ENCODE measurements at regions not wholly inside any gene's neighbourhood (a gene's known extent, or its start where the extent isn't known, plus 50 kb on each side); places are given as distances from the start of the nearest gene placed in this dataset.

GRCh38 chr10:88212069-88212468 lies 348.6 kb downstream of the PTEN start:
- no peak for DNase-seq

GRCh38 chr10:88213065-88213605 lies 349.7 kb downstream of the PTEN start:
- no peak for DNase-seq

DNA sequence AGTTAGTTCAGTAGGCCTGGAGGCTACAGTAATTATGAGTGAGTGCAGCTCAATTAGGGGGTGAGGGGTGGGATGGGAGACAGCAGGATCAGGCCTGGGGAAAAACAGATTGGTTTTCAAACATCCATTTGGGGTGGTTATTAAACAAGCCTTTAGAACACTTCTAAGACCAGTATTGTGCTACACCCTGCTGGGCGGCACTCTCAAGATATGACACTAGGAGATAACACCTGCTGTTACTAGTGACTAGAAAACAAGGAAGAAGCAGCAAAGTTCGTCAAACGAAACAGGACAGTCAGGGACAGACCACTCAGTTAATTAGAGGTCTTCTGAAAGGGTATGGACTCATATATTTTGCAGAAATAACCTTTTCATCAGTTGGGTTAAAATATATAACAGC lies 353.6 kb downstream of the PTEN start:
- peak in 1 of 2 donors; percentile 17 for DNase-seq

DNA sequence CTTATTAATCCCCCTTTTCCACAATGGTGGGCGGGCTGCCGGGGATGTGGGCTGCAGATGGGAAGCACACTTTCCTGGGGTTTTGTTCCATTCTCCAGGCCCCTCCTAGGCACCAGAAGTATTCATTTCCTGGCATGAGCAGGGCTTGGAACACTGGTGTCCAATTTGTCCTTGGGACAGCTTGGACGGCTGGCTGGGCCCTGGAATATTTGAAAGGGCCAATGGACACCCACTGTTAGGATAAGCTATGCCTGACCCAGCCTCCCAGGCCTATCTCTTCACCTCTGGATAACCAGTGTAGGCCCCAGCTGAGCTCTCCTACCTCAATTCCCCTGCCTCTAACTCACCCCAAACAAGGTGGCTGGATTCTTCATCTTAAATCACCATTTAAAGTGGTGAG lies 354.9 kb downstream of the PTEN start:
- no peak for DNase-seq

GRCh38 chr10:88219753-88220152 lies 356.3 kb downstream of the PTEN start:
- no peak for DNase-seq

DNA sequence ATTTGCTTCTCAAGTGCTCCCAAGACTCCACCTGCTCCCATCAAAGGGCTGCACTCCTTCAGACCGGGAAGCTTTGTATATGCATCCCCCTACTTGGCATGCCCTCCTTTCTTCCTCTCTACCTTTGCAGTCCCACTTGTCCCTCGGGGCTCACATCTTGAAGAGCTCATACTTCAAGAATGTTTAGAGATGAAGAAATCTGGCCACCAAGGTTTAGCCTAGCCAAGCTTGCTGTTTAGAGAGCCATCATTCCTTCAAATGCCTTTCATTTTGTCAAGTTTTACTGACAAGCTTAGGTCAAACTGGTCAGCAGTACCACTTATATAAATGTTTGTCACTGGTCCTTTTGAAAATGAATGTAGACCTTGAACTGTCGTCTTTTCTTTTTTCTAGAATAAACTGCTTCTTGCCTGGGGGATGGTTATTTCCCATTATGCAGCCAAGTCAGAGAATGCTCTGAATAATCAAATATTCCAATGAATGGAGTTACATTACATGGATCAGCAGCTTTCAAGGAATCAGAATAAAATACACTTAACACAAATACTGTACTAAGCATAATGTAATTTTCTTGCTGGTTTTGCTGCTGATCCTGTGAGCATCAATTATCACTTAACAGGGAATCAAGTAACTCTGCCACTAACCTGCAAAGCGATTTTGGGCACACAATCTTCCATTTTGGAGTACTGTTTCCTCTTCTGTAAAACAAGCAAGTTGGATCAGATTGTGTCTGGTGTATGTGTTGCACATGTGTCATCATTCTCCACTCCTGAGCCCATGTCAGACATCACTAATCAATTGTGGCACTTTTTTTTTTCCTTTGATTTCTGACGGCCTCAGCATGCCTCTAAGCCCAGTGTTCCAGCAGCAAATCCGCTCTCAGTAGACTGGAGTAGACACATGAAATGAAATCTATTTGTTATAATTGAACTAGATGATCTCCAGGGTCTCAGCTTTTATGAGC lies 357.9 kb downstream of the PTEN start:
- DNase-seq, result no peak

GRCh38 chr10:88222881-88223280 lies 359.5 kb downstream of the PTEN start:
- no peak for DNase-seq
